GM23338 (cell line): ENCODE measurements at regions not wholly inside any gene's neighbourhood (a gene's known extent, or its start where the extent isn't known, plus 50 kb on each side); places are given as distances from the start of the nearest gene placed in this dataset.

Source experiments
- ATAC-seq: fragments of 200-7000 bp; cut with Tn5 transposase; 3 replicates; pipeline ENCODE4 v1.9.1; 2020
- DNase-seq: peaks from one replicate; pipeline ENCODE4 v3.0.0-alpha.2; 2015; ENCODE audit warnings: low spot score
- H2AFZ ChIP-seq: fragments of 200-600 bp; sonication (generic); 2 replicates; pipeline ENCODE4 v1.8.0; 2016; ENCODE audit warnings: antibody characterized with exemption, mild to moderate bottlenecking, moderate library complexity
- H3F3A ChIP-seq: fragments of 200-600 bp; sonication (generic); replicated peaks from 2 replicates; pipeline ENCODE4 v1.8.0; 2017; ENCODE audit warnings: antibody characterized with exemption, mixed run types, low read depth
- H3K27ac ChIP-seq: fragments of 200-600 bp; sonication (generic); 2 replicates; pipeline ENCODE4 v1.6.1; 2016; ENCODE audit warnings: low read depth
- H3K27me3 ChIP-seq: fragments of 200-600 bp; sonication (generic); 2 replicates; pipeline ENCODE4 v1.8.0; 2016; ENCODE audit warnings: mild to moderate bottlenecking, mixed run types, moderate library complexity; ENCODE audit not compliant: insufficient read depth
- H3K36me3 ChIP-seq: fragments of 200-600 bp; sonication (generic); 2 replicates; pipeline ENCODE4 v1.8.0; 2016; ENCODE audit warnings: mild to moderate bottlenecking; ENCODE audit not compliant: insufficient read depth
- H3K4me1 ChIP-seq: fragments of 200-600 bp; sonication (generic); 2 replicates; pipeline ENCODE4 v1.8.0; 2016; ENCODE audit warnings: mild to moderate bottlenecking, moderate library complexity; ENCODE audit not compliant: insufficient read depth
- H3K4me2 ChIP-seq: fragments of 200-600 bp; sonication (generic); 2 replicates; pipeline ENCODE4 v1.7.1; 2017; ENCODE audit warnings: mixed run types
- H3K4me3 ChIP-seq: fragments of 200-600 bp; sonication (generic); 2 replicates; pipeline ENCODE4 v1.6.1; 2016; ENCODE audit warnings: mixed run types
- H3K79me2 ChIP-seq: fragments of 200-600 bp; sonication (generic); replicated peaks from 2 replicates; pipeline ENCODE4 v1.8.0; 2017; ENCODE audit warnings: mild to moderate bottlenecking; ENCODE audit not compliant: insufficient read depth
- H3K9me2 ChIP-seq: fragments of 200-600 bp; sonication (generic); 2 replicates; pipeline ENCODE4 v1.8.0; 2017; ENCODE audit not compliant: insufficient read depth
- H4K20me1 ChIP-seq: fragments of 200-600 bp; sonication (generic); replicated peaks from 2 replicates; pipeline ENCODE4 v1.8.0; 2017; ENCODE audit warnings: mild to moderate bottlenecking; ENCODE audit not compliant: insufficient read depth
- H3K27ac Mint-ChIP-seq: 2 replicates; pipeline ENCODE4 v1.8.0; 2020; ENCODE audit warnings: inconsistent platforms, mild to moderate bottlenecking, moderate library complexity, mixed read lengths
- H3K27me3 Mint-ChIP-seq: 3 replicates; pipeline ENCODE4 v1.8.0; 2022; ENCODE audit warnings: low read depth, mild to moderate bottlenecking, moderate library complexity, mixed read lengths, inconsistent platforms; ENCODE audit not compliant: insufficient read depth, poor library complexity
- H3K36me3 Mint-ChIP-seq: 3 replicates; pipeline ENCODE4 v1.8.0; 2021; ENCODE audit warnings: low read depth, mild to moderate bottlenecking, inconsistent platforms, moderate library complexity, mixed read lengths
- H3K4me1 Mint-ChIP-seq: 3 replicates; pipeline ENCODE4 v1.8.0; 2020; ENCODE audit warnings: mild to moderate bottlenecking, inconsistent platforms, mixed read lengths
- H3K4me3 Mint-ChIP-seq: 3 replicates; pipeline ENCODE4 v1.8.0; 2021; ENCODE audit warnings: moderate library complexity, mild to moderate bottlenecking, inconsistent platforms, mixed read lengths
- H3K9me3 Mint-ChIP-seq: 3 replicates; pipeline ENCODE4 v1.8.0; 2020; ENCODE audit warnings: moderate library complexity, mild to moderate bottlenecking, inconsistent platforms, mixed read lengths
- CREB1 ChIP-seq: fragments of 250-450 bp; sonication (Bioruptor Pico); IDR thresholded peaks from 2 replicates; pipeline ENCODE4 v1.5.0; 2020; ENCODE audit warnings: low read depth, mild to moderate bottlenecking, moderate library complexity
- EZH2 ChIP-seq: fragments of 200-600 bp; sonication (generic); IDR thresholded peaks from one replicate; pipeline ENCODE4 v1.8.0; 2017; ENCODE audit warnings: antibody characterized with exemption, mild to moderate bottlenecking, low read depth; ENCODE audit not compliant: unreplicated experiment
- EZH2phosphoT487 ChIP-seq: fragments of 200-600 bp; sonication (generic); IDR thresholded peaks from one replicate; pipeline ENCODE4 v1.8.1; 2018; ENCODE audit warnings: antibody characterized with exemption; ENCODE audit not compliant: unreplicated experiment
- JUNB ChIP-seq: IDR thresholded peaks from one replicate; pipeline ENCODE4 v1.6.1; 2016; ENCODE audit warnings: antibody characterized with exemption; ENCODE audit not compliant: unreplicated experiment
- STAT1 ChIP-seq: IDR thresholded peaks from one replicate; pipeline ENCODE4 v1.6.1; 2016; ENCODE audit warnings: antibody characterized with exemption; ENCODE audit not compliant: unreplicated experiment
- ZNF114 ChIP-seq: fragments of 250-450 bp; sonication (Bioruptor Pico); IDR thresholded peaks from 2 replicates; pipeline ENCODE4 v1.5.0; 2020; ENCODE audit warnings: mild to moderate bottlenecking, moderate library complexity
- ZNF331 ChIP-seq: fragments of 250-450 bp; sonication (Bioruptor Pico); IDR thresholded peaks from 2 replicates; pipeline ENCODE4 v1.5.0; 2020; ENCODE audit warnings: low read depth, mild to moderate bottlenecking, moderate library complexity
- ZNF462 ChIP-seq: fragments of 250-450 bp; sonication (Bioruptor Pico); IDR thresholded peaks from 2 replicates; pipeline ENCODE4 v1.5.0; 2020; ENCODE audit warnings: mild to moderate bottlenecking, moderate library complexity
- TF ChIP-seq, protein P1 (sequence below): IDR thresholded peaks from 2 replicates; pipeline ENCODE4 v1.6.1; 2016; ENCODE audit warnings: antibody characterized with exemption
- TF ChIP-seq, protein P2 (sequence below): IDR thresholded peaks from one replicate; pipeline ENCODE4 v1.6.1; 2018; ENCODE audit warnings: antibody characterized with exemption; ENCODE audit not compliant: unreplicated experiment

GRCh38 chr7:138245682-138246081 is 169.4 kb downstream of the AKR1D1 start:
- Histone ChIP-seq H3K4me3 (no peak overlapping the region), H3K4me2 (0 out of 2 replicates have a peak overlapping the region, but pooled peaks have one; percentile 10), H3F3A (peaks cover 8% of the 10 kb centered on the region; the same call in 1 of the 2 replicates), H3K27me3 (no peaks in the 10 kb centered on the region), H3K79me2 (no peaks in the 10 kb centered on the region), H3K36me3 (no peaks in the 10 kb centered on the region), H3K27ac (peak overlapping the region; percentile 98), H3K9me2 (no peaks in the 10 kb centered on the region), H2AFZ (no peak overlapping the region), H3K4me1 (peaks cover 48% of the 10 kb centered on the region), H4K20me1 (no peaks in the 10 kb centered on the region)
- H3K4me3 Mint-ChIP-seq, result no peak overlapping the region
- peaks cover 45% of the 10 kb centered on the region for H3K4me1 Mint-ChIP-seq
- H3K27me3 Mint-ChIP-seq, result peaks cover 8% of the 10 kb centered on the region
- no peak for ATAC-seq
- H3K9me3 Mint-ChIP-seq, result peaks cover 19% of the 10 kb centered on the region; the same call in 1 of the 3 replicates
- H3K36me3 Mint-ChIP-seq, result peaks cover 20% of the 10 kb centered on the region; the same call in 2 of the 3 replicates
- H3K27ac Mint-ChIP-seq, result peak overlapping the region; percentile 24; the same call in 1 of the 2 replicates
- TF ChIP-seq STAT1 (no peak), EZH2 (no peak), ZNF114 (no peak), JUNB (no peak), ZNF331 (CRISPR knock-in tag) (no peak), CREB1 (CRISPR knock-in tag) (no peak), EZH2phosphoT487 (no peak), ZNF462 (CRISPR knock-in tag) (no peak)
- TF ChIP-seq, protein P1, sequence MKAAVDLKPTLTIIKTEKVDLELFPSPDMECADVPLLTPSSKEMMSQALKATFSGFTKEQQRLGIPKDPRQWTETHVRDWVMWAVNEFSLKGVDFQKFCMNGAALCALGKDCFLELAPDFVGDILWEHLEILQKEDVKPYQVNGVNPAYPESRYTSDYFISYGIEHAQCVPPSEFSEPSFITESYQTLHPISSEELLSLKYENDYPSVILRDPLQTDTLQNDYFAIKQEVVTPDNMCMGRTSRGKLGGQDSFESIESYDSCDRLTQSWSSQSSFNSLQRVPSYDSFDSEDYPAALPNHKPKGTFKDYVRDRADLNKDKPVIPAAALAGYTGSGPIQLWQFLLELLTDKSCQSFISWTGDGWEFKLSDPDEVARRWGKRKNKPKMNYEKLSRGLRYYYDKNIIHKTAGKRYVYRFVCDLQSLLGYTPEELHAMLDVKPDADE, result no peak
- TF ChIP-seq, protein P2, sequence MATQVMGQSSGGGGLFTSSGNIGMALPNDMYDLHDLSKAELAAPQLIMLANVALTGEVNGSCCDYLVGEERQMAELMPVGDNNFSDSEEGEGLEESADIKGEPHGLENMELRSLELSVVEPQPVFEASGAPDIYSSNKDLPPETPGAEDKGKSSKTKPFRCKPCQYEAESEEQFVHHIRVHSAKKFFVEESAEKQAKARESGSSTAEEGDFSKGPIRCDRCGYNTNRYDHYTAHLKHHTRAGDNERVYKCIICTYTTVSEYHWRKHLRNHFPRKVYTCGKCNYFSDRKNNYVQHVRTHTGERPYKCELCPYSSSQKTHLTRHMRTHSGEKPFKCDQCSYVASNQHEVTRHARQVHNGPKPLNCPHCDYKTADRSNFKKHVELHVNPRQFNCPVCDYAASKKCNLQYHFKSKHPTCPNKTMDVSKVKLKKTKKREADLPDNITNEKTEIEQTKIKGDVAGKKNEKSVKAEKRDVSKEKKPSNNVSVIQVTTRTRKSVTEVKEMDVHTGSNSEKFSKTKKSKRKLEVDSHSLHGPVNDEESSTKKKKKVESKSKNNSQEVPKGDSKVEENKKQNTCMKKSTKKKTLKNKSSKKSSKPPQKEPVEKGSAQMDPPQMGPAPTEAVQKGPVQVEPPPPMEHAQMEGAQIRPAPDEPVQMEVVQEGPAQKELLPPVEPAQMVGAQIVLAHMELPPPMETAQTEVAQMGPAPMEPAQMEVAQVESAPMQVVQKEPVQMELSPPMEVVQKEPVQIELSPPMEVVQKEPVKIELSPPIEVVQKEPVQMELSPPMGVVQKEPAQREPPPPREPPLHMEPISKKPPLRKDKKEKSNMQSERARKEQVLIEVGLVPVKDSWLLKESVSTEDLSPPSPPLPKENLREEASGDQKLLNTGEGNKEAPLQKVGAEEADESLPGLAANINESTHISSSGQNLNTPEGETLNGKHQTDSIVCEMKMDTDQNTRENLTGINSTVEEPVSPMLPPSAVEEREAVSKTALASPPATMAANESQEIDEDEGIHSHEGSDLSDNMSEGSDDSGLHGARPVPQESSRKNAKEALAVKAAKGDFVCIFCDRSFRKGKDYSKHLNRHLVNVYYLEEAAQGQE, result no peak
- no peak for DNase-seq
